Liver (tissue), 8 donors: ENCODE measurements at regions not wholly inside any gene's neighbourhood (a gene's known extent, or its start where the extent isn't known, plus 50 kb on each side); places are given as distances from the start of the nearest gene placed in this dataset.

Experiments used
- DNase-seq: peaks from one replicate; pipeline ENCODE4 v3.0.0-alpha.2; 2017; ENCODE audit warnings: low spot score
- H3K27ac ChIP-seq, 2 donors: one replicate each; pipeline ENCODE4 v1.7.0; 2013; ENCODE audit warnings: inconsistent platforms in 2 of 2, low read length in 2 of 2, control low read depth in 1 of 2, low read depth in 1 of 2, mild to moderate bottlenecking in 1 of 2
- H3K27me3 ChIP-seq, 4 donors: one replicate each; pipeline versions ENCODE4 v1.6.1 to v1.7.0; 2013; ENCODE audit warnings: low read length in 3 of 4, inconsistent platforms in 1 of 4, mild to moderate bottlenecking in 1 of 4, moderate library complexity in 1 of 4; ENCODE audit not compliant: control insufficient read depth in 4 of 4, insufficient read depth in 4 of 4
- H3K36me3 ChIP-seq, 4 donors: one replicate each; pipeline versions ENCODE4 v1.6.1 to v1.7.0; 2013; ENCODE audit warnings: low read length in 3 of 4, mild to moderate bottlenecking in 3 of 4, low read depth in 1 of 4, moderate library complexity in 1 of 4; ENCODE audit not compliant: control insufficient read depth in 4 of 4, insufficient read depth in 3 of 4
- H3K4me1 ChIP-seq, 4 donors: one replicate each; pipeline versions ENCODE4 v1.6.1 to v1.7.0; 2013; ENCODE audit warnings: low read length in 3 of 4, mild to moderate bottlenecking in 3 of 4, moderate library complexity in 1 of 4; ENCODE audit not compliant: control insufficient read depth in 4 of 4, insufficient read depth in 4 of 4
- H3K4me3 ChIP-seq, 3 donors: one replicate each; pipeline versions ENCODE4 v1.6.1 to v1.7.0; 2013; ENCODE audit warnings: low read length in 3 of 3, control low read depth in 1 of 3, low read depth in 1 of 3, mild to moderate bottlenecking in 1 of 3
- H3K9ac ChIP-seq, 2 donors: one replicate each; pipeline ENCODE4 v1.7.0; 2013; ENCODE audit warnings: low read length in 2 of 2, mild to moderate bottlenecking in 2 of 2, moderate library complexity in 2 of 2, control low read depth in 1 of 2, low read depth in 1 of 2
- H3K9me3 ChIP-seq, 4 donors: one replicate each; pipeline versions ENCODE4 v1.6.1 to v1.7.0; 2013; ENCODE audit warnings: low read length in 3 of 4; ENCODE audit not compliant: control insufficient read depth in 4 of 4
- ATF3 ChIP-seq: IDR thresholded peaks from 2 replicates; pipeline ENCODE4 v1.6.1; 2016; ENCODE audit warnings: antibody characterized with exemption
- CTCF ChIP-seq: fragments of 150-350 bp; IDR thresholded peaks from 2 replicates; pipeline ENCODE4 v1.5.1; 2017; ENCODE audit warnings: improper control_type of control experiment, low read depth, low read length; ENCODE audit not compliant: missing input control
- EGR1 ChIP-seq, 2 donors: IDR thresholded peaks; 2 replicates each; pipeline ENCODE4 v1.6.1; 2016 to 2018; ENCODE audit warnings: antibody characterized with exemption in 2 of 2, low read depth in 2 of 2
- FOXA1 ChIP-seq: IDR thresholded peaks from 2 replicates; pipeline ENCODE4 v1.6.1; 2016; ENCODE audit warnings: antibody characterized with exemption
- FOXA2 ChIP-seq: IDR thresholded peaks from 2 replicates; pipeline ENCODE4 v1.6.1; 2016; ENCODE audit warnings: antibody characterized with exemption
- GABPA ChIP-seq, 2 donors: IDR thresholded peaks in 1 of 2; conservative IDR thresholded peaks in 1 of 2; 2 replicates each; pipeline ENCODE4 v1.6.1; 2016; ENCODE audit warnings: antibody characterized with exemption in 2 of 2, mild to moderate bottlenecking in 1 of 2, moderate library complexity in 1 of 2
- HNF4A ChIP-seq, 2 donors: conservative IDR thresholded peaks; 2 replicates each; pipeline ENCODE4 v1.6.1; 2016; ENCODE audit warnings: antibody characterized with exemption in 2 of 2, mild to moderate bottlenecking in 2 of 2
- HNF4G ChIP-seq: IDR thresholded peaks from 2 replicates; pipeline ENCODE4 v1.6.1; 2016; ENCODE audit warnings: antibody characterized with exemption
- JUND ChIP-seq, 2 donors: IDR thresholded peaks; 2 replicates each; pipeline ENCODE4 v1.6.1; 2016; ENCODE audit warnings: antibody characterized with exemption in 2 of 2
- MAX ChIP-seq: IDR thresholded peaks from 2 replicates; pipeline ENCODE4 v1.6.1; 2016; ENCODE audit warnings: antibody characterized with exemption
- NR2F2 ChIP-seq: IDR thresholded peaks from 2 replicates; pipeline ENCODE4 v1.6.1; 2016; ENCODE audit warnings: antibody characterized with exemption
- RAD21 ChIP-seq, 2 donors: IDR thresholded peaks; 2 replicates each; pipeline ENCODE4 v1.6.1; 2016; ENCODE audit warnings: antibody characterized with exemption in 2 of 2, mild to moderate bottlenecking in 2 of 2
- REST ChIP-seq: IDR thresholded peaks from 2 replicates; pipeline ENCODE4 v1.6.1; 2016; ENCODE audit warnings: antibody characterized with exemption, mild to moderate bottlenecking
- RXRA ChIP-seq, 2 donors: IDR thresholded peaks; 2 replicates each; pipeline ENCODE4 v1.6.1; 2017 to 2018; ENCODE audit warnings: antibody characterized with exemption in 2 of 2, mild to moderate bottlenecking in 1 of 2
- SP1 ChIP-seq: IDR thresholded peaks from 2 replicates; pipeline ENCODE4 v1.6.1; 2018; ENCODE audit warnings: antibody characterized with exemption, mild to moderate bottlenecking
- TAF1 ChIP-seq: conservative IDR thresholded peaks from 2 replicates; pipeline ENCODE4 v1.6.1; 2016; ENCODE audit warnings: antibody characterized with exemption, mild to moderate bottlenecking
- YY1 ChIP-seq: IDR thresholded peaks from 2 replicates; pipeline ENCODE4 v1.6.1; 2016; ENCODE audit warnings: antibody characterized with exemption, mild to moderate bottlenecking
- ZBTB33 ChIP-seq: IDR thresholded peaks from 2 replicates; pipeline ENCODE4 v1.6.1; 2016; ENCODE audit warnings: antibody characterized with exemption
- WGBS: extraction: QIAGEN DNeasy Blood & Tissue Kit; methylation state at CpG from one replicate; pipeline ENCODE4 v1.1.7; 2013; 5-methylcytosine and 5-hydroxymethylcytosine counted together
- donor health status: healthy.
- donor health status: healthy.
- donor health status: healthy.
- donor health status: healthy.
- donor health status: healthy.

- H3K9me3 ChIP-seq, result peaks cover 0 to 6% (median 2%) of the 10 kb centered on the region in 4 donors
- no peaks in the 10 kb centered on the region for H3K36me3 ChIP-seq
- H3K4me1 ChIP-seq, result no peaks in the 10 kb centered on the region
- H3K9ac ChIP-seq, result no peak overlapping the region
- no peak for TF ChIP-seq JUND (IDR thresholded peaks at IDR 0.05)
- no peak for TF ChIP-seq GABPA (IDR thresholded peaks at IDR 0.05 in 1 of 2, conservative IDR thresholded peaks at IDR 0.05 in 1 of 2)
- no peak for TF ChIP-seq RAD21 (IDR thresholded peaks at IDR 0.05)
- no peak for TF ChIP-seq FOXA2
- TF ChIP-seq ZBTB33, result no peak
- no peak for TF ChIP-seq ATF3
- TF ChIP-seq FOXA1, result no peak
- no peak for TF ChIP-seq TAF1
- TF ChIP-seq HNF4G, result no peak
- no peak for TF ChIP-seq CTCF
- no peak for TF ChIP-seq REST
- no peak for TF ChIP-seq EGR1 (IDR thresholded peaks at IDR 0.05; ENCODE audit: low read depth in 2 of 2)
- TF ChIP-seq YY1, result no peak
- no peak for TF ChIP-seq RXRA (IDR thresholded peaks at IDR 0.05)
- TF ChIP-seq MAX, result no peak
- TF ChIP-seq SP1, result no peak
- TF ChIP-seq NR2F2, result no peak
- no peak for TF ChIP-seq HNF4A (conservative IDR thresholded peaks at IDR 0.05)
- DNase-seq, result no peak
- H3K27me3 ChIP-seq, result no peaks in the 10 kb centered on the region
- WGBS, result 20% methylated on average over 1 of the region's 1 CpG
- H3K27ac ChIP-seq, result no peak overlapping the region
- H3K4me3 ChIP-seq, result no peak overlapping the region
Observed at GRCh38 chr13:74866101-74866500, 615.9 kb downstream of the TBC1D4 start.

GRCh38 chr13:74865656-74866055 lies 616.3 kb downstream of the TBC1D4 start:
- TF ChIP-seq RXRA (IDR thresholded peaks at IDR 0.05) (no peak), GABPA (IDR thresholded peaks at IDR 0.05 in 1 of 2, conservative IDR thresholded peaks at IDR 0.05 in 1 of 2) (no peak), FOXA2 (no peak), MAX (no peak), FOXA1 (no peak), TAF1 (no peak)
- DNase-seq, result no peak
- no peak overlapping the region for H3K9ac ChIP-seq

More at GRCh38 chr13:74865656-74866055, 616.3 kb downstream of the TBC1D4 start:
- Histone ChIP-seq H3K4me1 (no peaks in the 10 kb centered on the region), H3K4me3 (no peak overlapping the region), H3K27me3 (no peaks in the 10 kb centered on the region), H3K9me3 (peaks cover 0 to 6% (median 2%) of the 10 kb centered on the region in 4 donors), H3K36me3 (no peaks in the 10 kb centered on the region), H3K27ac (no peak overlapping the region)
